ENCODE measurements at regions not wholly inside any gene's neighbourhood (a gene's known extent, or its start where the extent isn't known, plus 50 kb on each side); places are given as distances from the start of the nearest gene placed in this dataset.

GRCh38 chr2:67919490-67919889 lies 143.3 kb downstream of the C1D start:
- FAIRE-seq = no peak

GRCh38 chr2:67922080-67922785 lies 140.6 kb downstream of the C1D start:
- no peak for FAIRE-seq

- FAIRE-seq = no peak
Observed at GRCh38 chr2:67923696-67924095, 139.1 kb downstream of the C1D start.

- FAIRE-seq = no peak
Observed at GRCh38 chr2:67927501-67927900, 135.3 kb downstream of the C1D start.

- no peak for FAIRE-seq
Observed at GRCh38 chr2:67930156-67930555, 132.6 kb downstream of the C1D start.

GRCh38 chr2:67936969-67937368 lies 125.8 kb downstream of the C1D start:
- FAIRE-seq = no peak

GRCh38 chr2:67938053-67938452 lies 124.8 kb downstream of the C1D start:
- no peak for FAIRE-seq

- FAIRE-seq = no peak
Observed at GRCh38 chr2:67945056-67945455, 117.7 kb downstream of the C1D start.

GRCh38 chr2:67945940-67946339 lies 116.9 kb downstream of the C1D start:
- FAIRE-seq = no peak

- no peak for FAIRE-seq
Observed at GRCh38 chr2:67948057-67948456, 114.7 kb downstream of the C1D start.

GRCh38 chr2:67948506-67948905 lies 114.3 kb downstream of the C1D start:
- FAIRE-seq = no peak

- FAIRE-seq = no peak
Observed at GRCh38 chr2:67950018-67950417, 112.8 kb downstream of the C1D start.

GRCh38 chr2:67950919-67951318 lies 111.9 kb downstream of the C1D start:
- no peak for FAIRE-seq

GRCh38 chr2:67952066-67952465 lies 110.7 kb downstream of the C1D start:
- no peak for FAIRE-seq

GRCh38 chr2:67954093-67954748 lies 108.6 kb downstream of the C1D start:
- no peak for FAIRE-seq

- no peak for FAIRE-seq
Observed at GRCh38 chr2:67955748-67956603, 106.8 kb downstream of the C1D start.

- FAIRE-seq = no peak
Observed at GRCh38 chr2:67965246-67965645, 97.6 kb downstream of the C1D start.

- FAIRE-seq = no peak
Observed at GRCh38 chr2:67970071-67970470, 92.7 kb downstream of the C1D start.

- FAIRE-seq = no peak
Observed at GRCh38 chr2:67970542-67970941, 92.3 kb downstream of the C1D start.

- no peak for FAIRE-seq
Observed at GRCh38 chr2:67974559-67975430, 88.0 kb downstream of the C1D start.

GRCh38 chr2:67977464-67977863 lies 85.3 kb downstream of the C1D start:
- no peak for FAIRE-seq

- FAIRE-seq = no peak
Observed at GRCh38 chr2:67982956-67983355, 79.8 kb downstream of the C1D start.

- no peak for FAIRE-seq
Observed at GRCh38 chr2:67984600-67984999, 78.2 kb downstream of the C1D start.

Measured in colon (tissue), 2 donors.